Smooth muscle cell (in vitro differentiated cells): ENCODE measurements at regions not wholly inside any gene's neighbourhood (a gene's known extent, or its start where the extent isn't known, plus 50 kb on each side); places are given as distances from the start of the nearest gene placed in this dataset.

Experiments used
- DNase-seq: peaks from one replicate; lab custom pipeline; 2025; ENCODE audit not compliant: unreplicated experiment; lab: John Stamatoyannopoulos, UW
- H2AFZ ChIP-seq: fragments of 200-600 bp; sonication (generic); 2 replicates; pipeline ENCODE4 v1.6.0; 2016; ENCODE audit warnings: antibody characterized with exemption, low read depth, mild to moderate bottlenecking
- H3F3A ChIP-seq: fragments of 200-600 bp; sonication (generic); 2 replicates; pipeline ENCODE4 v1.6.0; 2017; ENCODE audit warnings: antibody characterized with exemption, low read depth
- H3K27ac ChIP-seq: fragments of 200-600 bp; sonication (generic); 2 replicates; pipeline ENCODE4 v1.5.1; 2016; ENCODE audit warnings: low read depth, mild to moderate bottlenecking
- H3K27me3 ChIP-seq: fragments of 200-600 bp; sonication (generic); 2 replicates; pipeline ENCODE4 v1.6.1; 2016; ENCODE audit warnings: low read depth, mild to moderate bottlenecking
- H3K36me3 ChIP-seq: fragments of 200-600 bp; sonication (generic); 2 replicates; pipeline ENCODE4 v1.5.1; 2016; ENCODE audit warnings: low read depth
- H3K4me1 ChIP-seq: fragments of 200-600 bp; sonication (generic); 2 replicates; pipeline ENCODE4 v1.5.1; 2016; ENCODE audit warnings: low read depth
- H3K4me2 ChIP-seq: fragments of 200-600 bp; sonication (generic); 2 replicates; pipeline ENCODE4 v1.6.0; 2016; ENCODE audit warnings: mild to moderate bottlenecking
- H3K4me3 ChIP-seq: fragments of 200-600 bp; sonication (generic); 2 replicates; pipeline ENCODE4 v1.5.1; 2016; ENCODE audit warnings: mild to moderate bottlenecking
- H3K79me2 ChIP-seq: fragments of 200-600 bp; sonication (generic); 2 replicates; pipeline ENCODE4 v1.6.0; 2016; ENCODE audit warnings: low read depth, mild to moderate bottlenecking
- H3K9ac ChIP-seq: fragments of 200-600 bp; sonication (generic); 2 replicates; pipeline ENCODE4 v1.6.0; 2016; ENCODE audit warnings: low read depth
- H3K9me3 ChIP-seq: fragments of 200-600 bp; sonication (generic); replicated peaks from 2 replicates; pipeline ENCODE4 v1.5.1; 2016; ENCODE audit warnings: low read depth
- H4K20me1 ChIP-seq: fragments of 200-600 bp; sonication (generic); 2 replicates; pipeline ENCODE4 v1.6.0; 2016; ENCODE audit warnings: low read depth
- WGBS: methylation state at CpG from one replicate; pipeline ENCODE4 v1.1.7; 2016; ENCODE audit warnings: low lambda C conversion rate; 5-methylcytosine and 5-hydroxymethylcytosine counted together
- TF ChIP-seq, protein P1 (sequence below): fragments of 200-600 bp; sonication (generic); IDR thresholded peaks from 2 replicates; pipeline ENCODE4 v1.5.1; 2017; ENCODE audit warnings: borderline replicate concordance, mild to moderate bottlenecking, antibody characterized with exemption; ENCODE audit not compliant: insufficient read depth, poor library complexity, severe bottlenecking

DNA sequence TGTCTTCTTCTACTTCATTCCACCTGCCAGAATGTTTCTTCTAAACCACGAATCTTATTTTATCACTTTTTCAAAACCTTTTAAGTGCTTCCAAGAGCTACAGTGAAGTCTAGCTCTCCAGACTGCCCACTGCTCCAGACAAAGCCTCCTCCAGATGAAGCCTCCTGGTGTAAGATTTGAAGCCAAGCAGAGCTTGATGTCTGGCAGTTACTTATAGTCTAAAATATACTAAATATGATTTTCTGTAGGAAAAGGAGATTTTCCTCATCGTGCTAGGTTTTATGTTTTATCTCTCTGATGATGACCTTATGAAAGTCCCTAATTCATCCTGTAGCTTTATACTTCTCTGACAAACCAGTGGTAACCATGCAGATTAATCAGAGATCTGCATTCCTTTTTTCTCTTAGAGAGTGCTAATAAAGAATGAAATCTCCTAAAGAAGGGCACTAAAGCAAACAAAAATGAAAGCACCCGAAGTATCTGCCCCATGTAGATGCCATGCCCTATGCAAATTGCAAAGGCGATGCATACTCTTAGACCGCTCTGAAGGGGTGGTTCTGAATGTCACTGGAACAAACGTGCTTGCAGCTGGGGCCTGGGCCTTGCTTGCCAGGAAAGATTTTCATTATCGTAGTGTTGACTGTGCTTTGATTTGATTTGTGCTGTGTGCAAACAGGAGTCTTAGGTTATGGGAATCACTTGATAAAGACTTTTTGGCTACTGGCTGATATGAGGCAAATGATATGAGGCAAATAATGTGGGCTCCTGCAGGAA is 314.2 kb downstream of the PID1 start:
- Histone ChIP-seq H3K79me2 (no peaks in the 10 kb centered on the region), H3K9ac (no peak overlapping the region), H4K20me1 (no peaks in the 10 kb centered on the region), H3K4me1 (no peaks in the 10 kb centered on the region), H3K27ac (no peak overlapping the region), H2AFZ (no peak overlapping the region), H3K36me3 (no peaks in the 10 kb centered on the region), H3K4me2 (no peak overlapping the region), H3K27me3 (no peaks in the 10 kb centered on the region), H3K4me3 (no peak overlapping the region), H3F3A (no peaks in the 10 kb centered on the region), H3K9me3 (no peaks in the 10 kb centered on the region)
- 81% methylated on average over 7 of the region's 7 CpGs for WGBS
- TF ChIP-seq, protein P1, sequence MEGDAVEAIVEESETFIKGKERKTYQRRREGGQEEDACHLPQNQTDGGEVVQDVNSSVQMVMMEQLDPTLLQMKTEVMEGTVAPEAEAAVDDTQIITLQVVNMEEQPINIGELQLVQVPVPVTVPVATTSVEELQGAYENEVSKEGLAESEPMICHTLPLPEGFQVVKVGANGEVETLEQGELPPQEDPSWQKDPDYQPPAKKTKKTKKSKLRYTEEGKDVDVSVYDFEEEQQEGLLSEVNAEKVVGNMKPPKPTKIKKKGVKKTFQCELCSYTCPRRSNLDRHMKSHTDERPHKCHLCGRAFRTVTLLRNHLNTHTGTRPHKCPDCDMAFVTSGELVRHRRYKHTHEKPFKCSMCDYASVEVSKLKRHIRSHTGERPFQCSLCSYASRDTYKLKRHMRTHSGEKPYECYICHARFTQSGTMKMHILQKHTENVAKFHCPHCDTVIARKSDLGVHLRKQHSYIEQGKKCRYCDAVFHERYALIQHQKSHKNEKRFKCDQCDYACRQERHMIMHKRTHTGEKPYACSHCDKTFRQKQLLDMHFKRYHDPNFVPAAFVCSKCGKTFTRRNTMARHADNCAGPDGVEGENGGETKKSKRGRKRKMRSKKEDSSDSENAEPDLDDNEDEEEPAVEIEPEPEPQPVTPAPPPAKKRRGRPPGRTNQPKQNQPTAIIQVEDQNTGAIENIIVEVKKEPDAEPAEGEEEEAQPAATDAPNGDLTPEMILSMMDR = no peak
- no peak for DNase-seq

- Histone ChIP-seq H3K79me2 (no peaks in the 10 kb centered on the region), H3K27ac (no peak overlapping the region), H3F3A (no peaks in the 10 kb centered on the region), H3K4me2 (no peak overlapping the region), H3K27me3 (no peaks in the 10 kb centered on the region), H3K4me1 (no peaks in the 10 kb centered on the region), H2AFZ (no peak overlapping the region), H3K9me3 (no peaks in the 10 kb centered on the region), H4K20me1 (no peaks in the 10 kb centered on the region), H3K36me3 (no peaks in the 10 kb centered on the region), H3K4me3 (no peak overlapping the region), H3K9ac (no peak overlapping the region)
- TF ChIP-seq, protein P1 = no peak
- DNase-seq = no peak
Measured at GRCh38 chr2:228949831-228950230, 321.3 kb downstream of the PID1 start.

DNA sequence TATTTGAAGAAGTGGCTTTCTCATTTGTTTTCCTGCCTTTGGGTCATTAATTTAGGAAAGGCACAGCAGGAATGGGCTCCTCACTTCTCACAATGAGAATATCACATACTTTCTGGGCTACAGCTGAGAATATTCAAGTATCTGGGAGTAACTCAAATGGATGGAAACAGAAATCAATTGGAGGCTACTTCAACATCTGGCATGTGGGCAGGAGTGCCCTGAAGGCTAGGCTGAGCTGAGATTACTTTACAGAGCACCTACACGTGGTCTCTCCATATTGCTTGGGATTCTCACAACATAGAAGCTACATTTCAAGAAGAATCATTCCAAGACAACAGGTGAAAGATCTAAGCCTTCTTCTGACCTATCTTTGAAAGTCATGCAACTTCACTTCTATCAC is 325.4 kb downstream of the PID1 start:
- no peak for DNase-seq
- Histone ChIP-seq H4K20me1 (no peaks in the 10 kb centered on the region), H3K36me3 (no peaks in the 10 kb centered on the region), H3K4me3 (no peak overlapping the region), H3K79me2 (no peaks in the 10 kb centered on the region), H3K4me2 (no peak overlapping the region), H2AFZ (no peak overlapping the region), H3K9me3 (no peaks in the 10 kb centered on the region), H3F3A (no peaks in the 10 kb centered on the region), H3K9ac (no peak overlapping the region), H3K4me1 (no peaks in the 10 kb centered on the region), H3K27ac (no peak overlapping the region), H3K27me3 (no peaks in the 10 kb centered on the region)
- TF ChIP-seq, protein P1 = no peak
- 55% methylated on average over 1 of the region's 1 CpG for WGBS

DNA sequence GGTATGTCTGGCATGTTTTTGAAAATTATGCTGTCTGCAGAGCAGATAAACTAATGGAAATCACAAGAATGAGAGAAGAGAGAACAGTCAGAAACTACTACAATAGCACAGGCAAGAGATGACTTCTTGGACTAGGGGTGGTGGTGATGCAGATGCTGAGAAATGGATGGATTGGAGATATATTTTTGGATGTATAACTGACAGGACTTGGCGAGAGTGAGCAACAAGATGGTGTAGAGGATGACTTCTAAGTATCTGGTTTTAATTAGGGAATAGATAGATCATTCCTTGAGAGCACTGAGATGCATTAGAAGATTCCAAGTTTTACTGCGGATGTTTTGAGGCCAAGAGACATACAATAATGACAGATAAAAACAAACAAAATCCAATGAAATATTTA is 328.2 kb downstream of the PID1 start:
- Histone ChIP-seq H3K27ac (no peak overlapping the region), H3K4me2 (no peak overlapping the region), H3K79me2 (no peaks in the 10 kb centered on the region), H3K9ac (no peak overlapping the region), H3K36me3 (no peaks in the 10 kb centered on the region), H4K20me1 (no peaks in the 10 kb centered on the region), H2AFZ (no peak overlapping the region), H3K9me3 (no peaks in the 10 kb centered on the region), H3K4me1 (no peaks in the 10 kb centered on the region), H3F3A (no peaks in the 10 kb centered on the region), H3K4me3 (no peak overlapping the region), H3K27me3 (no peaks in the 10 kb centered on the region)
- no peak for DNase-seq
- 88% methylated on average over 2 of the region's 2 CpGs for WGBS
- TF ChIP-seq, protein P1 = no peak
